Activated naive CD4-positive, alpha-beta T cell treated with anti-CD3 and anti-CD28 coated beads for 36 hours (primary cell): ENCODE measurements at regions not wholly inside any gene's neighbourhood (a gene's known extent, or its start where the extent isn't known, plus 50 kb on each side); places are given as distances from the start of the nearest gene placed in this dataset.

Source experiments
- CTCF ChIA-PET: fragments of 350-600 bp; sonication (Branson Sonifier 250); formaldehyde crosslinking; loops from one replicate; lab custom pipeline; 2021; ENCODE audit warnings: antibody characterized with exemption; lab: Charles Lee
- DNase-seq: peaks from one replicate; pipeline ENCODE4 v3.0.0-alpha.2; 2020
- H3K27ac Mint-ChIP-seq: one replicate; pipeline ENCODE4 v1.8.0; 2021; ENCODE audit warnings: mild to moderate bottlenecking, mixed read lengths
- H3K27me3 Mint-ChIP-seq: one replicate; pipeline ENCODE4 v1.8.0; 2021; ENCODE audit warnings: low read depth, mixed read lengths
- H3K36me3 Mint-ChIP-seq: one replicate; pipeline ENCODE4 v1.8.0; 2021; ENCODE audit warnings: low read depth, mixed read lengths
- H3K4me1 Mint-ChIP-seq: one replicate; pipeline ENCODE4 v1.8.0; 2021; ENCODE audit warnings: low read depth, mixed read lengths
- H3K4me3 Mint-ChIP-seq: one replicate; pipeline ENCODE4 v1.8.0; 2021; ENCODE audit warnings: mild to moderate bottlenecking, moderate library complexity, mixed read lengths
- H3K9me3 Mint-ChIP-seq: one replicate; pipeline ENCODE4 v1.8.0; 2021; ENCODE audit warnings: mixed read lengths
- intact Hi-C: fragments of 100-400 bp; cut with micrococcal nuclease; formaldehyde crosslinking; loops from one replicate; pipeline ENCODE4 v1.15.1; 2023

DNA sequence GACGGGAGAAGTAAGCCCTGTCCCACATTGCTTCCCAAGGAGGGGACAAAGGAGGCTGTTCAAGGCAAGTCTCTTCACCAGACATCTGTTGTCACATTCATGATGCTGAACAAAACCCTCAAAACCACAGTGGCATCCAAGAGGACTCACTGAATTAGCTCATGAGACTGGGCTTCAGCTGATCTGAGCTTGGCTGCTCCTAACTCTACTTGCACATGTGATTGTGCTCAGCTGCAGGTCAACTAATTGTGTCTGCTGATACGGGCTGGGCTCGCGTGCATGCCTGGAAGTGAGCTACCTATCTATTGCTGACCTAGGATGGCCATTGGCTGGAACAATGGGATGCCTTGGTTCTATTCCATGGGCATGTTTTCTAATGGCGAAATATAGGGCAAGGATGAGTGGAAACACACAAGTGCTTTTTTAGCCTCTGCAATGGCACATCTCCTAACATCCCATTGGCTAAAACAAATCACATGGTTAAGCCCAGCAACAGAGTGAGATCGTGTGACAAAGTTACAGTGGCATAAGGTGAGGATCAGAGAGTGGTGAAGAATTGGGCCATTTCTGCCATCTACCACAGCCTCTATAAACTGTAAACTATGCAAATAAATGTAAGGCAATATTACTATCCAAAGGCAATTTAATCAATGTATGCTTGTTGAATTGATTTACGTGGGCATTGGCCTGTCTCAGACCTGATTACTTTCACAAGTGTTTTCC, 52.9 kb upstream of the CAPN13 start:
- intact Hi-C loops: loop anchor here (10.0 kb wide), 1 partner anchor 695 kb away; no protein-coding TSS in a partner anchor
- Mint-ChIP-seq H3K4me1 (no peaks in the 10 kb centered on the region), H3K36me3 (no peaks in the 10 kb centered on the region), H3K9me3 (no peaks in the 10 kb centered on the region), H3K4me3 (no peak overlapping the region), H3K27me3 (peaks cover 2% of the 10 kb centered on the region), H3K27ac (no peak overlapping the region)
- CTCF ChIA-PET: interaction anchor here (0.8 to 5.0 kb wide), 4 partner anchors 16 to 696 kb away, joined by 3 to 72 read pairs (median 4); no protein-coding TSS in a partner anchor
- DNase-seq: no peak
